ENCODE measurements at regions not wholly inside any gene's neighbourhood (a gene's known extent, or its start where the extent isn't known, plus 50 kb on each side); places are given as distances from the start of the nearest gene placed in this dataset.

GRCh38 chr21:27827972-27828371 lies 861.1 kb upstream of the ADAMTS5 start:
- Histone ChIP-seq H3K9me1 (ENCODE audit: control insufficient read depth, extremely low read depth, insufficient read depth, low read length) (no peaks in the 10 kb centered on the region), H3K9ac (ENCODE audit: control insufficient read depth, extremely low read depth, insufficient read depth, low read length) (no peak overlapping the region), H4K20me1 (ENCODE audit: control insufficient read depth, extremely low read depth, insufficient read depth, low read length) (no peaks in the 10 kb centered on the region), H3K36me3 (ENCODE audit: control insufficient read depth in 2 of 2, extremely low read depth in 1 of 2, insufficient read depth in 2 of 2, low read length in 2 of 2) (no peaks in the 10 kb centered on the region), H2AFZ (ENCODE audit: control insufficient read depth, low read length) (no peak overlapping the region), H3K4me1 (ENCODE audit: control insufficient read depth, extremely low read depth, insufficient read depth, low read length) (no peaks in the 10 kb centered on the region), H3K79me2 (ENCODE audit: control insufficient read depth, insufficient read depth, low read length) (no peaks in the 10 kb centered on the region), H3K27me3 (ENCODE audit: control insufficient read depth, extremely low read depth, insufficient read depth, low read length) (no peaks in the 10 kb centered on the region), H3K27ac (ENCODE audit: control insufficient read depth, insufficient read depth, low read length) (no peak overlapping the region), H3K4me3 (ENCODE audit: control insufficient read depth in 2 of 3, extremely low read depth in 1 of 3, insufficient read depth in 2 of 3, low read depth in 1 of 3, low read length in 3 of 3) (no peak overlapping the region), H3K9me3 (ENCODE audit: control insufficient read depth, low read depth, low read length) (no peaks in the 10 kb centered on the region), H3K4me2 (ENCODE audit: control insufficient read depth, extremely low read depth, insufficient read depth, low read depth, low read length) (no peak overlapping the region)
- TF ChIP-seq EZH2 (IDR thresholded peaks at IDR 0.05; ENCODE audit: low read length), result no peak
- TF ChIP-seq, protein P1, sequence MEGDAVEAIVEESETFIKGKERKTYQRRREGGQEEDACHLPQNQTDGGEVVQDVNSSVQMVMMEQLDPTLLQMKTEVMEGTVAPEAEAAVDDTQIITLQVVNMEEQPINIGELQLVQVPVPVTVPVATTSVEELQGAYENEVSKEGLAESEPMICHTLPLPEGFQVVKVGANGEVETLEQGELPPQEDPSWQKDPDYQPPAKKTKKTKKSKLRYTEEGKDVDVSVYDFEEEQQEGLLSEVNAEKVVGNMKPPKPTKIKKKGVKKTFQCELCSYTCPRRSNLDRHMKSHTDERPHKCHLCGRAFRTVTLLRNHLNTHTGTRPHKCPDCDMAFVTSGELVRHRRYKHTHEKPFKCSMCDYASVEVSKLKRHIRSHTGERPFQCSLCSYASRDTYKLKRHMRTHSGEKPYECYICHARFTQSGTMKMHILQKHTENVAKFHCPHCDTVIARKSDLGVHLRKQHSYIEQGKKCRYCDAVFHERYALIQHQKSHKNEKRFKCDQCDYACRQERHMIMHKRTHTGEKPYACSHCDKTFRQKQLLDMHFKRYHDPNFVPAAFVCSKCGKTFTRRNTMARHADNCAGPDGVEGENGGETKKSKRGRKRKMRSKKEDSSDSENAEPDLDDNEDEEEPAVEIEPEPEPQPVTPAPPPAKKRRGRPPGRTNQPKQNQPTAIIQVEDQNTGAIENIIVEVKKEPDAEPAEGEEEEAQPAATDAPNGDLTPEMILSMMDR (optimal IDR thresholded peaks at IDR 0.05 in 1 of 3, IDR thresholded peaks at IDR 0.05 in 1 of 3, conservative IDR thresholded peaks at IDR 0.05 in 1 of 3; ENCODE audit: extremely low read depth in 1 of 3, insufficient read depth in 2 of 3, low read length in 3 of 3), result no peak
- DNase-seq (ENCODE audit: low read depth, low spot score), result peak; percentile 4
- dilution Hi-C loops (cut with MboI; ENCODE audit: extremely low pct_ligation_motif_present, low sequenced_read_pairs), result no loop called here
- no peak for FAIRE-seq

- no peaks in the 10 kb centered on the region for H3K9me3 ChIP-seq (ENCODE audit: control insufficient read depth, low read depth, low read length)
- FAIRE-seq (no peak), DNase-seq (ENCODE audit: low read depth, low spot score) (no peak)
- no peak overlapping the region for H3K4me3 ChIP-seq (ENCODE audit: control insufficient read depth in 2 of 3, extremely low read depth in 1 of 3, insufficient read depth in 2 of 3, low read depth in 1 of 3, low read length in 3 of 3)
- no peaks in the 10 kb centered on the region for H3K36me3 ChIP-seq (ENCODE audit: control insufficient read depth in 2 of 2, extremely low read depth in 1 of 2, insufficient read depth in 2 of 2, low read length in 2 of 2)
- H3K27me3 ChIP-seq (ENCODE audit: control insufficient read depth, extremely low read depth, insufficient read depth, low read length), result no peaks in the 10 kb centered on the region
- H3K9me1 ChIP-seq (ENCODE audit: control insufficient read depth, extremely low read depth, insufficient read depth, low read length), result no peaks in the 10 kb centered on the region
- no peaks in the 10 kb centered on the region for H4K20me1 ChIP-seq (ENCODE audit: control insufficient read depth, extremely low read depth, insufficient read depth, low read length)
- TF ChIP-seq EZH2 (IDR thresholded peaks at IDR 0.05; ENCODE audit: low read length), result no peak
- TF ChIP-seq, protein P1 (optimal IDR thresholded peaks at IDR 0.05 in 1 of 3, IDR thresholded peaks at IDR 0.05 in 1 of 3, conservative IDR thresholded peaks at IDR 0.05 in 1 of 3; ENCODE audit: extremely low read depth in 1 of 3, insufficient read depth in 2 of 3, low read length in 3 of 3), result no peak
- H3K27ac ChIP-seq (ENCODE audit: control insufficient read depth, insufficient read depth, low read length), result no peak overlapping the region
- H3K9ac ChIP-seq (ENCODE audit: control insufficient read depth, extremely low read depth, insufficient read depth, low read length), result no peak overlapping the region
- H3K4me1 ChIP-seq (ENCODE audit: control insufficient read depth, extremely low read depth, insufficient read depth, low read length), result no peaks in the 10 kb centered on the region
- dilution Hi-C loops (cut with MboI; ENCODE audit: extremely low pct_ligation_motif_present, low sequenced_read_pairs), result no loop called here
- no peaks in the 10 kb centered on the region for H3K79me2 ChIP-seq (ENCODE audit: control insufficient read depth, insufficient read depth, low read length)
- H2AFZ ChIP-seq (ENCODE audit: control insufficient read depth, low read length), result no peak overlapping the region
- no peak overlapping the region for H3K4me2 ChIP-seq (ENCODE audit: control insufficient read depth, extremely low read depth, insufficient read depth, low read depth, low read length)
Observed at GRCh38 chr21:27825035-27825434, 858.1 kb upstream of the ADAMTS5 start.
